GM12878 (cell line): ENCODE measurements at regions not wholly inside any gene's neighbourhood (a gene's known extent, or its start where the extent isn't known, plus 50 kb on each side); places are given as distances from the start of the nearest gene placed in this dataset.

ENCODE experiments used
- KAT2A ChIP-seq: conservative IDR thresholded peaks from 2 replicates; pipeline ENCODE4 v1.6.1; 2011; ENCODE audit warnings: low read depth, low read length; ENCODE audit not compliant: control insufficient read depth
- MYC ChIP-seq: IDR thresholded peaks from 2 replicates; pipeline ENCODE4 v1.6.1; 2011; ENCODE audit warnings: mild to moderate bottlenecking, low read length, moderate library complexity, inconsistent platforms; ENCODE audit not compliant: insufficient read depth, insufficient replicate concordance, insufficient read length, severe bottlenecking
- PML ChIP-seq: IDR thresholded peaks from 2 replicates; pipeline ENCODE4 v1.6.1; 2012; ENCODE audit warnings: low read length, inconsistent platforms
- SP1 ChIP-seq: IDR thresholded peaks from one replicate; pipeline ENCODE4 v1.6.1; 2011; ENCODE audit warnings: low read depth, low read length
- ZNF622 ChIP-seq: fragments of 450-650 bp; IDR thresholded peaks from 2 replicates; pipeline ENCODE4 v1.6.1; 2017; ENCODE audit warnings: mild to moderate bottlenecking, inconsistent platforms
- ZSCAN29 ChIP-seq: fragments of 450-650 bp; IDR thresholded peaks from 2 replicates; pipeline ENCODE4 v1.6.1; 2017; ENCODE audit warnings: mild to moderate bottlenecking, moderate library complexity
- TF ChIP-seq, protein P1 (sequence below): fragments of 450-650 bp; IDR thresholded peaks from 2 replicates; pipeline ENCODE4 v1.6.1; 2017; ENCODE audit warnings: mild to moderate bottlenecking, moderate library complexity
- TF ChIP-seq, protein P2 (sequence below): IDR thresholded peaks from 2 replicates; pipeline ENCODE4 v1.6.1; 2012; ENCODE audit warnings: low read depth, low read length, improper control_type of control experiment
- TF ChIP-seq, protein P3 (sequence below): IDR thresholded peaks from 2 replicates; pipeline ENCODE4 v1.6.1; 2011; ENCODE audit warnings: borderline replicate concordance, low read depth, mild to moderate bottlenecking, moderate library complexity, mixed read lengths, low read length; ENCODE audit not compliant: insufficient read depth; ENCODE audit errors: extremely low read length
- TF ChIP-seq, protein P4 (sequence below): fragments of 450-650 bp; IDR thresholded peaks from 2 replicates; pipeline ENCODE4 v1.6.1; 2014; ENCODE audit warnings: mild to moderate bottlenecking

DNA sequence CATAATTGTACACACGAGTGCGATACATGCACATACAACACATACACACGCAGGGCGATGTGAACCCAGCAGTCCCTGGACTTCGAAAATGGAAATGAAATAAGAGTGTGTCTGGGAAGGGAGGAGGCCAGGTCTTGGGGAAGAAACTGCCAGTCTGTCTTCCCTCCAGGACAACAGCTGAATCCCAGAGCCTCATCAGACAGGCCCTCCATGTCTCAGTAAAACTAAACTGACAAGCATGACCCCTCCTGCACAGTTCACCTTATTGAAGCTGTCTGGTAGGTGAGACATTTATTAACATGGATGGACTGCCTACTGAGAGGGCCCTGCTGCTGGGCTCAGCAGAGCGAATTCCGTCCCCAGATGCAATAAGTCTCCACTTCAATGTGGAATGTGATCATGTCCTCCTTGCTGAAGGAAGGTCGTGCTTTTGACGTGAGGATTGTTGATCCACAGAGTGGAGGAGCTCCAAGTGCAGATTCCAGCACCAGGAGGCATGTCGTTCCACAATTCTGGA lies 117.4 kb downstream of the SOX9 start (continued):
- TF ChIP-seq, protein P1, sequence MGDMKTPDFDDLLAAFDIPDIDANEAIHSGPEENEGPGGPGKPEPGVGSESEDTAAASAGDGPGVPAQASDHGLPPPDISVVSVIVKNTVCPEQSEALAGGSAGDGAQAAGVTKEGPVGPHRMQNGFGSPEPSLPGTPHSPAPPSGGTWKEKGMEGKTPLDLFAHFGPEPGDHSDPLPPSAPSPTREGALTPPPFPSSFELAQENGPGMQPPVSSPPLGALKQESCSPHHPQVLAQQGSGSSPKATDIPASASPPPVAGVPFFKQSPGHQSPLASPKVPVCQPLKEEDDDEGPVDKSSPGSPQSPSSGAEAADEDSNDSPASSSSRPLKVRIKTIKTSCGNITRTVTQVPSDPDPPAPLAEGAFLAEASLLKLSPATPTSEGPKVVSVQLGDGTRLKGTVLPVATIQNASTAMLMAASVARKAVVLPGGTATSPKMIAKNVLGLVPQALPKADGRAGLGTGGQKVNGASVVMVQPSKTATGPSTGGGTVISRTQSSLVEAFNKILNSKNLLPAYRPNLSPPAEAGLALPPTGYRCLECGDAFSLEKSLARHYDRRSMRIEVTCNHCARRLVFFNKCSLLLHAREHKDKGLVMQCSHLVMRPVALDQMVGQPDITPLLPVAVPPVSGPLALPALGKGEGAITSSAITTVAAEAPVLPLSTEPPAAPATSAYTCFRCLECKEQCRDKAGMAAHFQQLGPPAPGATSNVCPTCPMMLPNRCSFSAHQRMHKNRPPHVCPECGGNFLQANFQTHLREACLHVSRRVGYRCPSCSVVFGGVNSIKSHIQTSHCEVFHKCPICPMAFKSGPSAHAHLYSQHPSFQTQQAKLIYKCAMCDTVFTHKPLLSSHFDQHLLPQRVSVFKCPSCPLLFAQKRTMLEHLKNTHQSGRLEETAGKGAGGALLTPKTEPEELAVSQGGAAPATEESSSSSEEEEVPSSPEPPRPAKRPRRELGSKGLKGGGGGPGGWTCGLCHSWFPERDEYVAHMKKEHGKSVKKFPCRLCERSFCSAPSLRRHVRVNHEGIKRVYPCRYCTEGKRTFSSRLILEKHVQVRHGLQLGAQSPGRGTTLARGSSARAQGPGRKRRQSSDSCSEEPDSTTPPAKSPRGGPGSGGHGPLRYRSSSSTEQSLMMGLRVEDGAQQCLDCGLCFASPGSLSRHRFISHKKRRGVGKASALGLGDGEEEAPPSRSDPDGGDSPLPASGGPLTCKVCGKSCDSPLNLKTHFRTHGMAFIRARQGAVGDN = no peak
- TF ChIP-seq KAT2A = no peak
- TF ChIP-seq ZSCAN29 = no peak
- no peak for TF ChIP-seq ZNF622
- TF ChIP-seq, protein P2, sequence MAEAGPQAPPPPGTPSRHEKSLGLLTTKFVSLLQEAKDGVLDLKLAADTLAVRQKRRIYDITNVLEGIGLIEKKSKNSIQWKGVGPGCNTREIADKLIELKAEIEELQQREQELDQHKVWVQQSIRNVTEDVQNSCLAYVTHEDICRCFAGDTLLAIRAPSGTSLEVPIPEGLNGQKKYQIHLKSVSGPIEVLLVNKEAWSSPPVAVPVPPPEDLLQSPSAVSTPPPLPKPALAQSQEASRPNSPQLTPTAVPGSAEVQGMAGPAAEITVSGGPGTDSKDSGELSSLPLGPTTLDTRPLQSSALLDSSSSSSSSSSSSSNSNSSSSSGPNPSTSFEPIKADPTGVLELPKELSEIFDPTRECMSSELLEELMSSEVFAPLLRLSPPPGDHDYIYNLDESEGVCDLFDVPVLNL = no peak
- TF ChIP-seq, protein P3, sequence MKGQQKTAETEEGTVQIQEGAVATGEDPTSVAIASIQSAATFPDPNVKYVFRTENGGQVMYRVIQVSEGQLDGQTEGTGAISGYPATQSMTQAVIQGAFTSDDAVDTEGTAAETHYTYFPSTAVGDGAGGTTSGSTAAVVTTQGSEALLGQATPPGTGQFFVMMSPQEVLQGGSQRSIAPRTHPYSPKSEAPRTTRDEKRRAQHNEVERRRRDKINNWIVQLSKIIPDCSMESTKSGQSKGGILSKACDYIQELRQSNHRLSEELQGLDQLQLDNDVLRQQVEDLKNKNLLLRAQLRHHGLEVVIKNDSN = no peak
- TF ChIP-seq MYC = no peak
- no peak for TF ChIP-seq SP1
- TF ChIP-seq, protein P4, sequence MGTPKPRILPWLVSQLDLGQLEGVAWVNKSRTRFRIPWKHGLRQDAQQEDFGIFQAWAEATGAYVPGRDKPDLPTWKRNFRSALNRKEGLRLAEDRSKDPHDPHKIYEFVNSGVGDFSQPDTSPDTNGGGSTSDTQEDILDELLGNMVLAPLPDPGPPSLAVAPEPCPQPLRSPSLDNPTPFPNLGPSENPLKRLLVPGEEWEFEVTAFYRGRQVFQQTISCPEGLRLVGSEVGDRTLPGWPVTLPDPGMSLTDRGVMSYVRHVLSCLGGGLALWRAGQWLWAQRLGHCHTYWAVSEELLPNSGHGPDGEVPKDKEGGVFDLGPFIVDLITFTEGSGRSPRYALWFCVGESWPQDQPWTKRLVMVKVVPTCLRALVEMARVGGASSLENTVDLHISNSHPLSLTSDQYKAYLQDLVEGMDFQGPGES = no peak
- TF ChIP-seq PML = no peak
